Ishikawa (cell line): ENCODE measurements at regions not wholly inside any gene's neighbourhood (a gene's known extent, or its start where the extent isn't known, plus 50 kb on each side); places are given as distances from the start of the nearest gene placed in this dataset.

Experiments used
- EP300 ChIP-seq: IDR thresholded peaks from 2 replicates; pipeline ENCODE4 v1.6.1; 2012; ENCODE audit warnings: borderline replicate concordance
- FOXM1 ChIP-seq: IDR thresholded peaks from 2 replicates; pipeline ENCODE4 v1.6.1; 2012; ENCODE audit warnings: low read depth, borderline replicate concordance
- TCF12 ChIP-seq: IDR thresholded peaks from 2 replicates; pipeline ENCODE4 v1.6.1; 2012; ENCODE audit warnings: low read depth
- YY1 ChIP-seq: IDR thresholded peaks from 2 replicates; pipeline ENCODE4 v1.6.1; 2012; ENCODE audit warnings: low read depth
- ZBTB7A ChIP-seq: IDR thresholded peaks from 2 replicates; pipeline ENCODE4 v1.6.1; 2012; ENCODE audit warnings: low read depth

DNA sequence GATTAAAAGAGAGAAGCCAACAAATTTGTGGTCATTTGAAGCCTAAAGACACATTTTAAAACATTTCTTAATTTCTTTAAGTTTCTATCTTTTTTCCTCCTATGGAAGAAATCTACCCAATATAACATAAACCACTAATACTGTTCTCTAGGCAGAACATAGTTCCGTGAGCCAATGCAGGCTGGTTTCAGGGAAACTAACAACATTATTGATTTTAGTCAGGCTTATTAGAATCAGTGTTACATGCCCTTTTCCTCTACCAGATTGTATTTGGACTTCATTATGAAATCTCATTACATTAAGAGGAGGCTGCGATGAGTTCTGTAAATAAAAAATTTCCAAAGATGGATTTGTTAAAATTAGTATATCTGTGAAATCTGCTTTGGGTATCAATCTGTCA lies 249.9 kb downstream of the PTBP2 start:
- TF ChIP-seq TCF12 (no peak), FOXM1 (no peak), ZBTB7A (no peak), EP300 (no peak), YY1 (no peak)
